HCT116 (cell line): ENCODE measurements at regions not wholly inside any gene's neighbourhood (a gene's known extent, or its start where the extent isn't known, plus 50 kb on each side); places are given as distances from the start of the nearest gene placed in this dataset.
A peak's percentile ranks its signal among the peaks of the same experiment; 100 is the strongest.

Experiments used
- ATAC-seq: fragments of 200-7000 bp; cut with Tn5 transposase; 2 replicates; pipeline ENCODE4 v1.9.1; 2020; ENCODE audit warnings: mild to moderate bottlenecking, moderate library complexity
- BruUV-seq: library from RNA; stranded (reverse); fragments of 400-500 nt; replicated peaks from 2 replicates; lab custom pipeline; 2021; lab: Mats Ljungman, UMichigan
- CTCF ChIA-PET: fragments of 300-600 bp; sonication (Branson Sonifier 250); formaldehyde crosslinking; loops from one replicate; lab custom pipeline; 2021; ENCODE audit warnings: antibody characterized with exemption; lab: Charles Lee
- POLR2A ChIA-PET: fragments of 300-600, 350-600 bp; sonication (Branson Sonifier 250); formaldehyde crosslinking; loops from one replicate; lab custom pipeline; 2021; ENCODE audit warnings: antibody characterized with exemption; lab: Charles Lee
- RAD21 ChIA-PET, 2 experiments: fragments of 300-600 bp; sonication (Branson Sonifier 250); formaldehyde crosslinking; loops; one replicate each; lab custom pipeline; 2023; ENCODE audit warnings: low total read pairs in 2 of 2; ENCODE audit not compliant: uncharacterized antibody in 2 of 2, unreplicated experiment in 2 of 2, low non-redundant PET in 1 of 2; lab: Charles Lee
- DNase-seq: peaks from one replicate; pipeline ENCODE4 v3.0.0-alpha.2; 2010; ENCODE audit warnings: low read depth, low spot score
- H2AFZ ChIP-seq: fragments of 200-600 bp; shearing (Covaris generic), sonication (generic); 2 replicates; pipeline ENCODE4 v1.6.1; 2017; ENCODE audit warnings: low read depth, mixed run types, mixed read lengths, antibody characterized with exemption, low read length; ENCODE audit not compliant: poor library complexity, severe bottlenecking
- H3K27ac ChIP-seq: 2 replicates; pipeline ENCODE4 v1.5.1; 2012; ENCODE audit warnings: low read depth, low read length
- H3K27me3 ChIP-seq: fragments of 200-600 bp; sonication (generic); 2 replicates; pipeline ENCODE4 v1.6.1; 2016; ENCODE audit warnings: mixed run types, low read length, mixed read lengths; ENCODE audit not compliant: insufficient read depth
- H3K36me3 ChIP-seq, 2 experiments: fragments of 200-500 bp in 1 of 2; fragments of 200-600 bp in 1 of 2; sonication (Bioruptor generic) in 1 of 2; sonication (generic) in 1 of 2; 2 replicates each; pipeline versions ENCODE4 v1.5.1 to v1.6.1; 2014 to 2016; ENCODE audit warnings: low read length in 2 of 2, inconsistent platforms in 1 of 2, mixed read lengths in 1 of 2, mixed run types in 1 of 2; ENCODE audit not compliant: insufficient read depth in 2 of 2, control insufficient read depth in 1 of 2
- H3K4me1 ChIP-seq, 2 experiments: fragments of 200-600 bp in 1 of 2; sonication (generic) in 1 of 2; 2 replicates each; pipeline versions ENCODE4 v1.5.1 to v1.6.1; 2012 to 2017; ENCODE audit warnings: low read length in 2 of 2, inconsistent platforms in 1 of 2, mild to moderate bottlenecking in 1 of 2, mixed read lengths in 1 of 2, mixed run types in 1 of 2, moderate library complexity in 1 of 2; ENCODE audit not compliant: insufficient read depth in 2 of 2, control insufficient read depth in 1 of 2
- H3K4me2 ChIP-seq: fragments of 200-600 bp; sonication (generic); 2 replicates; pipeline ENCODE4 v1.6.1; 2017; ENCODE audit warnings: mixed run types, low read length, mixed read lengths
- H3K4me3 ChIP-seq, 2 experiments: fragments of 200-600 bp in 1 of 2; sonication (generic) in 1 of 2; replicated peaks in 1 of 2; 2 replicates each; pipeline ENCODE4 v1.5.1; 2011 to 2016; ENCODE audit warnings: low read length in 2 of 2, control low read depth in 1 of 2, low read depth in 1 of 2, mild to moderate bottlenecking in 1 of 2, mixed read lengths in 1 of 2, mixed run types in 1 of 2
- H3K79me2 ChIP-seq: fragments of 200-600 bp; sonication (generic); 2 replicates; pipeline ENCODE4 v1.6.1; 2017; ENCODE audit warnings: mild to moderate bottlenecking, mixed run types, low read length, moderate library complexity, mixed read lengths; ENCODE audit not compliant: insufficient read depth
- H3K9ac ChIP-seq: fragments of 200-600 bp; sonication (generic); 2 replicates; pipeline ENCODE4 v1.6.1; 2016; ENCODE audit warnings: low read length, mixed read lengths
- H3K9me2 ChIP-seq: fragments of 200-600 bp; sonication (generic), shearing (Covaris generic); 2 replicates; pipeline ENCODE4 v1.6.1; 2017; ENCODE audit warnings: mixed run types, mild to moderate bottlenecking, moderate library complexity; ENCODE audit not compliant: insufficient read depth
- H3K9me3 ChIP-seq, 2 experiments: fragments of 200-500 bp in 1 of 2; fragments of 200-600 bp in 1 of 2; sonication (Bioruptor generic) in 1 of 2; sonication (generic) in 1 of 2; 2 replicates each; pipeline ENCODE4 v1.6.1; 2014 to 2017; ENCODE audit warnings: low read length in 2 of 2, mixed read lengths in 2 of 2, inconsistent platforms in 1 of 2, low read depth in 1 of 2, mild to moderate bottlenecking in 1 of 2, mixed run types in 1 of 2, moderate library complexity in 1 of 2; ENCODE audit not compliant: control insufficient read depth in 1 of 2, insufficient read depth in 1 of 2
- H4K20me1 ChIP-seq: fragments of 200-600 bp; sonication (generic), shearing (Covaris generic); 2 replicates; pipeline ENCODE4 v1.6.1; 2017; ENCODE audit warnings: mixed run types, mild to moderate bottlenecking, moderate library complexity; ENCODE audit not compliant: insufficient read depth
- CBX3 ChIP-seq: IDR thresholded peaks from 2 replicates; pipeline ENCODE4 v1.6.1; 2012; ENCODE audit warnings: low read depth
- CEBPB ChIP-seq: IDR thresholded peaks from 2 replicates; pipeline ENCODE4 v1.6.1; 2012; ENCODE audit warnings: low read depth
- EGR1 ChIP-seq: IDR thresholded peaks from 2 replicates; pipeline ENCODE4 v1.6.1; 2012; ENCODE audit warnings: low read depth
- ELF1 ChIP-seq: IDR thresholded peaks from 2 replicates; pipeline ENCODE4 v1.6.1; 2012; ENCODE audit warnings: low read depth, borderline replicate concordance
- EZH2 ChIP-seq: fragments of 200-600 bp; sonication (generic); IDR thresholded peaks from 2 replicates; pipeline ENCODE4 v1.6.1; 2017; ENCODE audit warnings: antibody characterized with exemption, mixed run types
- FOSL1 ChIP-seq: IDR thresholded peaks from 2 replicates; pipeline ENCODE4 v1.6.1; 2012; ENCODE audit warnings: low read depth
- JUND ChIP-seq: IDR thresholded peaks from 2 replicates; pipeline ENCODE4 v1.6.1; 2012
- POLR2A ChIP-seq: IDR thresholded peaks from 2 replicates; pipeline ENCODE4 v1.7.0; 2011; ENCODE audit warnings: borderline replicate concordance; ENCODE audit not compliant: insufficient read depth, insufficient read length; ENCODE audit errors: extremely low read depth
- POLR2AphosphoS5 ChIP-seq: IDR thresholded peaks from 2 replicates; pipeline ENCODE4 v1.6.1; 2011; ENCODE audit warnings: mild to moderate bottlenecking, low read depth, low read length, moderate library complexity
- RAD21 ChIP-seq: IDR thresholded peaks from 2 replicates; pipeline ENCODE4 v1.6.1; 2012; ENCODE audit warnings: low read depth, mild to moderate bottlenecking
- SIN3A ChIP-seq: IDR thresholded peaks from 2 replicates; pipeline ENCODE4 v1.6.1; 2012; ENCODE audit warnings: low read depth
- SP1 ChIP-seq: IDR thresholded peaks from 2 replicates; pipeline ENCODE4 v1.6.1; 2012; ENCODE audit warnings: low read depth
- SRF ChIP-seq: IDR thresholded peaks from 2 replicates; pipeline ENCODE4 v1.6.1; 2012; ENCODE audit warnings: low read depth
- TCF7L2 ChIP-seq: IDR thresholded peaks from 2 replicates; pipeline ENCODE4 v1.7.0; 2011; ENCODE audit warnings: borderline replicate concordance, inconsistent platforms; ENCODE audit not compliant: insufficient read depth, insufficient read length; ENCODE audit errors: extremely low read depth
- ZBTB33 ChIP-seq: IDR thresholded peaks from 2 replicates; pipeline ENCODE4 v1.6.1; 2011; ENCODE audit warnings: mild to moderate bottlenecking, low read length, moderate library complexity; ENCODE audit not compliant: insufficient replicate concordance; ENCODE audit errors: extremely low read depth
- ZFX ChIP-seq: fragments of 450-650 bp; IDR thresholded peaks from 2 replicates; pipeline ENCODE4 v1.6.1; 2017
- ZNF274 ChIP-seq: fragments of 200-500 bp; sonication (Bioruptor generic); IDR thresholded peaks from 2 replicates; pipeline ENCODE4 v1.6.1; 2014; ENCODE audit warnings: mild to moderate bottlenecking, low read depth, low read length, inconsistent platforms
- intact Hi-C: fragments of 100-400 bp; cut with micrococcal nuclease; formaldehyde crosslinking; loops from 2 replicates; pipeline ENCODE4 v1.10.0; 2022
- TF ChIP-seq, protein P1 (sequence below), 3 experiments: fragments of 200-600 bp in 1 of 3; sonication (generic) in 1 of 3; IDR thresholded peaks in 2 of 3; conservative IDR thresholded peaks in 1 of 3; 2 replicates each; pipeline ENCODE4 v1.5.1; 2012 to 2017; ENCODE audit warnings: low read depth in 2 of 3, low read length in 2 of 3, antibody characterized with exemption in 1 of 3, borderline replicate concordance in 1 of 3, control low read depth in 1 of 3, mild to moderate bottlenecking in 1 of 3, mixed read lengths in 1 of 3, mixed run types in 1 of 3, moderate library complexity in 1 of 3; ENCODE audit not compliant: insufficient read depth in 1 of 3
- TF ChIP-seq, protein P2 (sequence below): IDR thresholded peaks from 2 replicates; pipeline ENCODE4 v1.6.1; 2012; ENCODE audit warnings: low read depth
- TF ChIP-seq, protein P3 (sequence below): IDR thresholded peaks from 2 replicates; pipeline ENCODE4 v1.6.1; 2012

DNA sequence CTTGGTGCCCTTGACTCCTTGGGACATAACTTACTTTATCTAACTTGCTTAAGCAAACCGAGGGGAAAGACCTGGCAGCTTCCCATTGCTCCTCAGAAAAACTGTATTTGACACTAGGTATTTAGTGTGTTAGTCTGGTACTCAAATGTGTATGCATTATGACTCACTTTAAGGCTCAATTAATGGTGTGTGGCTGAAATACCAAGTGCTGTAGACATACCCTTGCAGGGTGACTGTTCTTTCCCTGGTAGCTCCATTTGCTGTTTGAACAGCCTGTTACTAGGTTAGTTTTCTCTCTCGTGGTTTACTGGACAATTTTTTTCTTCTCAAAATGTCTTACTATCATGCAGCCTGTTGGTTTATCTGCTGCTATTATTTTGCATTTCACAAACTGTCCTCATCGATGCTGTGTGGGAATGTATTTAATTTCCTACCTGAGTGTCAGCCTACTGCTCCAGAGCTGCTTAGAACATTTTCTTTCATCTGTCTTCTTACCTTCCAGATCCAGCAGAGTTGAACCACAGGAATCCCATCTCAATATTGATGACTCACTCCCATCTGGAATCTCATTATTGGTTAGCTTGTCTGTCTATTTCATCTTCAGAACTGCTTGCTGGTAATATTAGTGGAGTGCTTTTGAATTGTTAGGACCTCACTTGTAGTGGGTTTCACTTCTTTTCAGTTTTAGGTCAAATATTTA lies 158.0 kb upstream of the FAT1 start:
- ATAC-seq (peak; percentile 88), DNase-seq (peak; percentile 84)
- Histone ChIP-seq H3K9me2 (no peaks in the 10 kb centered on the region), H3K27me3 (no peaks in the 10 kb centered on the region), H3K4me3 (peak overlapping the region in 1 of 2 experiments; percentile 33; a peak in 2 of 4 replicates), H3K36me3 (no peaks in the 10 kb centered on the region), H3K27ac (peak overlapping the region; percentile 76), H3K9me3 (no peaks in the 10 kb centered on the region), H2AFZ (no peak overlapping the region), H3K79me2 (peaks cover 4% of the 10 kb centered on the region; the same call in 1 of the 2 replicates), H3K4me1 (peaks cover 54 to 57% of the 10 kb centered on the region in 2 experiments), H4K20me1 (no peaks in the 10 kb centered on the region), H3K9ac (peak overlapping the region; percentile 23), H3K4me2 (peak overlapping the region; percentile 69)
- RAD21 ChIA-PET: interaction anchor here in 1 of 2 experiments (0.6 kb wide), 1 partner anchor 10 kb away, joined by 6 read pairs; no protein-coding TSS in a partner anchor
- CTCF ChIA-PET: no interaction called here
- no TSS peak for BruUV-seq
- POLR2A ChIA-PET: interaction anchor here (0.9 to 1.2 kb wide), 2 partner anchors 19 to 52 kb away, joined by 3 read pairs; no protein-coding TSS in a partner anchor
- intact Hi-C loops: no loop called here
- TF ChIP-seq SRF: no peak
- no peak for TF ChIP-seq POLR2A
- TF ChIP-seq, protein P1, sequence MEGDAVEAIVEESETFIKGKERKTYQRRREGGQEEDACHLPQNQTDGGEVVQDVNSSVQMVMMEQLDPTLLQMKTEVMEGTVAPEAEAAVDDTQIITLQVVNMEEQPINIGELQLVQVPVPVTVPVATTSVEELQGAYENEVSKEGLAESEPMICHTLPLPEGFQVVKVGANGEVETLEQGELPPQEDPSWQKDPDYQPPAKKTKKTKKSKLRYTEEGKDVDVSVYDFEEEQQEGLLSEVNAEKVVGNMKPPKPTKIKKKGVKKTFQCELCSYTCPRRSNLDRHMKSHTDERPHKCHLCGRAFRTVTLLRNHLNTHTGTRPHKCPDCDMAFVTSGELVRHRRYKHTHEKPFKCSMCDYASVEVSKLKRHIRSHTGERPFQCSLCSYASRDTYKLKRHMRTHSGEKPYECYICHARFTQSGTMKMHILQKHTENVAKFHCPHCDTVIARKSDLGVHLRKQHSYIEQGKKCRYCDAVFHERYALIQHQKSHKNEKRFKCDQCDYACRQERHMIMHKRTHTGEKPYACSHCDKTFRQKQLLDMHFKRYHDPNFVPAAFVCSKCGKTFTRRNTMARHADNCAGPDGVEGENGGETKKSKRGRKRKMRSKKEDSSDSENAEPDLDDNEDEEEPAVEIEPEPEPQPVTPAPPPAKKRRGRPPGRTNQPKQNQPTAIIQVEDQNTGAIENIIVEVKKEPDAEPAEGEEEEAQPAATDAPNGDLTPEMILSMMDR (IDR thresholded peaks at IDR 0.05 in 2 of 3, conservative IDR thresholded peaks at IDR 0.05 in 1 of 3; ENCODE audit: borderline replicate concordance in 1 of 3, insufficient read depth in 1 of 3, low read depth in 2 of 3, low read length in 2 of 3): no peak
- peak; percentile 59; the same call in 1 of the 2 replicates for TF ChIP-seq SIN3A
- TF ChIP-seq TCF7L2: peak; percentile 82
- no peak; the same call in 1 of the 2 replicates for TF ChIP-seq RAD21
- TF ChIP-seq CEBPB: peak; percentile 67
- TF ChIP-seq, protein P2, sequence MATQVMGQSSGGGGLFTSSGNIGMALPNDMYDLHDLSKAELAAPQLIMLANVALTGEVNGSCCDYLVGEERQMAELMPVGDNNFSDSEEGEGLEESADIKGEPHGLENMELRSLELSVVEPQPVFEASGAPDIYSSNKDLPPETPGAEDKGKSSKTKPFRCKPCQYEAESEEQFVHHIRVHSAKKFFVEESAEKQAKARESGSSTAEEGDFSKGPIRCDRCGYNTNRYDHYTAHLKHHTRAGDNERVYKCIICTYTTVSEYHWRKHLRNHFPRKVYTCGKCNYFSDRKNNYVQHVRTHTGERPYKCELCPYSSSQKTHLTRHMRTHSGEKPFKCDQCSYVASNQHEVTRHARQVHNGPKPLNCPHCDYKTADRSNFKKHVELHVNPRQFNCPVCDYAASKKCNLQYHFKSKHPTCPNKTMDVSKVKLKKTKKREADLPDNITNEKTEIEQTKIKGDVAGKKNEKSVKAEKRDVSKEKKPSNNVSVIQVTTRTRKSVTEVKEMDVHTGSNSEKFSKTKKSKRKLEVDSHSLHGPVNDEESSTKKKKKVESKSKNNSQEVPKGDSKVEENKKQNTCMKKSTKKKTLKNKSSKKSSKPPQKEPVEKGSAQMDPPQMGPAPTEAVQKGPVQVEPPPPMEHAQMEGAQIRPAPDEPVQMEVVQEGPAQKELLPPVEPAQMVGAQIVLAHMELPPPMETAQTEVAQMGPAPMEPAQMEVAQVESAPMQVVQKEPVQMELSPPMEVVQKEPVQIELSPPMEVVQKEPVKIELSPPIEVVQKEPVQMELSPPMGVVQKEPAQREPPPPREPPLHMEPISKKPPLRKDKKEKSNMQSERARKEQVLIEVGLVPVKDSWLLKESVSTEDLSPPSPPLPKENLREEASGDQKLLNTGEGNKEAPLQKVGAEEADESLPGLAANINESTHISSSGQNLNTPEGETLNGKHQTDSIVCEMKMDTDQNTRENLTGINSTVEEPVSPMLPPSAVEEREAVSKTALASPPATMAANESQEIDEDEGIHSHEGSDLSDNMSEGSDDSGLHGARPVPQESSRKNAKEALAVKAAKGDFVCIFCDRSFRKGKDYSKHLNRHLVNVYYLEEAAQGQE: no peak
- peak; percentile 70 for TF ChIP-seq FOSL1
- TF ChIP-seq, protein P3, sequence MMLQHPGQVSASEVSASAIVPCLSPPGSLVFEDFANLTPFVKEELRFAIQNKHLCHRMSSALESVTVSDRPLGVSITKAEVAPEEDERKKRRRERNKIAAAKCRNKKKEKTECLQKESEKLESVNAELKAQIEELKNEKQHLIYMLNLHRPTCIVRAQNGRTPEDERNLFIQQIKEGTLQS: 0 out of 2 replicates have a peak, but pooled peaks have one; percentile 25
- peak; percentile 81 for TF ChIP-seq JUND
- peak; percentile 78 for TF ChIP-seq CBX3
- no peak for TF ChIP-seq ZNF274
- no peak for TF ChIP-seq ZFX
- TF ChIP-seq POLR2AphosphoS5: peak; percentile 43; the same call in 1 of the 2 replicates
- no peak for TF ChIP-seq ZBTB33
- TF ChIP-seq EZH2: no peak
- peak; percentile 51 for TF ChIP-seq SP1
- TF ChIP-seq ELF1: no peak; the same call in 1 of the 2 replicates
- TF ChIP-seq EGR1: no peak; the same call in 1 of the 2 replicates
